ENCODE measurements at regions not wholly inside any gene's neighbourhood (a gene's known extent, or its start where the extent isn't known, plus 50 kb on each side); places are given as distances from the start of the nearest gene placed in this dataset.
"Not testable (repeated sequence)": the region's sequence is repeated elsewhere in the genome, so short reads cannot be mapped to it uniquely, and the experiment has no call there.

GRCh38 chr3:194189243-194189791 is 53.4 kb downstream of the HES1 start:
- DNase-seq: peak; percentile 87

- DNase-seq: not testable (repeated sequence)
Measured at GRCh38 chr3:194191850-194192249, 55.9 kb downstream of the HES1 start.

GRCh38 chr3:194194051-194194756 is 58.3 kb downstream of the HES1 start:
- DNase-seq: peak; percentile 38

GRCh38 chr3:194194757-194195085 is 58.8 kb downstream of the HES1 start:
- peak; percentile 55 for DNase-seq

GRCh38 chr3:194195611-194196010 is 59.7 kb downstream of the HES1 start:
- no peak for DNase-seq

- DNase-seq: no peak
Measured at GRCh38 chr3:194196876-194197275, 60.9 kb downstream of the HES1 start.

- no peak for DNase-seq
Measured at GRCh38 chr3:194197396-194197960, 61.5 kb downstream of the HES1 start.

GRCh38 chr3:194197981-194198695 is 62.2 kb downstream of the HES1 start:
- no peak for DNase-seq

- DNase-seq: no peak
Measured at GRCh38 chr3:194198938-194199337, 63.0 kb downstream of the HES1 start.

GRCh38 chr3:194200422-194201081 is 64.6 kb downstream of the HES1 start:
- DNase-seq: no peak

GRCh38 chr3:194201953-194202666 is 66.2 kb downstream of the HES1 start:
- DNase-seq: no peak

- no peak for DNase-seq
Measured at GRCh38 chr3:194203482-194204041, 67.6 kb downstream of the HES1 start.

GRCh38 chr3:194204042-194204987 is 68.4 kb downstream of the HES1 start:
- no peak for DNase-seq

GRCh38 chr3:194205675-194206133 is 69.8 kb downstream of the HES1 start:
- peak; percentile 59 for DNase-seq

- peak; percentile 93 for DNase-seq
Measured at GRCh38 chr3:194206320-194206719, 70.4 kb downstream of the HES1 start.

GRCh38 chr3:194208709-194209108 is 72.8 kb downstream of the HES1 start:
- no peak for DNase-seq

GRCh38 chr3:194212161-194212844 is 76.4 kb downstream of the HES1 start:
- no peak for DNase-seq

GRCh38 chr3:194212845-194213331 is 76.9 kb downstream of the HES1 start:
- DNase-seq: no peak

GRCh38 chr3:194215392-194215791 is 79.4 kb downstream of the HES1 start:
- no peak for DNase-seq

Measured in tongue (tissue), 1 donor.